Liver (tissue), 8 donors: ENCODE measurements at regions not wholly inside any gene's neighbourhood (a gene's known extent, or its start where the extent isn't known, plus 50 kb on each side); places are given as distances from the start of the nearest gene placed in this dataset.

Experiments
- DNase-seq: peaks from one replicate; pipeline ENCODE4 v3.0.0-alpha.2; 2017; ENCODE audit warnings: low spot score
- H3K27ac ChIP-seq, 2 donors: one replicate each; pipeline ENCODE4 v1.7.0; 2013; ENCODE audit warnings: inconsistent platforms in 2 of 2, low read length in 2 of 2, control low read depth in 1 of 2, low read depth in 1 of 2, mild to moderate bottlenecking in 1 of 2
- H3K27me3 ChIP-seq, 4 donors: one replicate each; pipeline versions ENCODE4 v1.6.1 to v1.7.0; 2013; ENCODE audit warnings: low read length in 3 of 4, inconsistent platforms in 1 of 4, mild to moderate bottlenecking in 1 of 4, moderate library complexity in 1 of 4; ENCODE audit not compliant: control insufficient read depth in 4 of 4, insufficient read depth in 4 of 4
- H3K36me3 ChIP-seq, 4 donors: one replicate each; pipeline versions ENCODE4 v1.6.1 to v1.7.0; 2013; ENCODE audit warnings: low read length in 3 of 4, mild to moderate bottlenecking in 3 of 4, low read depth in 1 of 4, moderate library complexity in 1 of 4; ENCODE audit not compliant: control insufficient read depth in 4 of 4, insufficient read depth in 3 of 4
- H3K4me1 ChIP-seq, 4 donors: one replicate each; pipeline versions ENCODE4 v1.6.1 to v1.7.0; 2013; ENCODE audit warnings: low read length in 3 of 4, mild to moderate bottlenecking in 3 of 4, moderate library complexity in 1 of 4; ENCODE audit not compliant: control insufficient read depth in 4 of 4, insufficient read depth in 4 of 4
- H3K4me3 ChIP-seq, 3 donors: one replicate each; pipeline versions ENCODE4 v1.6.1 to v1.7.0; 2013; ENCODE audit warnings: low read length in 3 of 3, control low read depth in 1 of 3, low read depth in 1 of 3, mild to moderate bottlenecking in 1 of 3
- H3K9ac ChIP-seq, 2 donors: one replicate each; pipeline ENCODE4 v1.7.0; 2013; ENCODE audit warnings: low read length in 2 of 2, mild to moderate bottlenecking in 2 of 2, moderate library complexity in 2 of 2, control low read depth in 1 of 2, low read depth in 1 of 2
- H3K9me3 ChIP-seq, 4 donors: one replicate each; pipeline versions ENCODE4 v1.6.1 to v1.7.0; 2013; ENCODE audit warnings: low read length in 3 of 4; ENCODE audit not compliant: control insufficient read depth in 4 of 4
- EGR1 ChIP-seq, 2 donors: IDR thresholded peaks; 2 replicates each; pipeline ENCODE4 v1.6.1; 2016 to 2018; ENCODE audit warnings: antibody characterized with exemption in 2 of 2, low read depth in 2 of 2
- FOXA1 ChIP-seq: IDR thresholded peaks from 2 replicates; pipeline ENCODE4 v1.6.1; 2016; ENCODE audit warnings: antibody characterized with exemption
- FOXA2 ChIP-seq: IDR thresholded peaks from 2 replicates; pipeline ENCODE4 v1.6.1; 2016; ENCODE audit warnings: antibody characterized with exemption
- GABPA ChIP-seq, 2 donors: IDR thresholded peaks in 1 of 2; conservative IDR thresholded peaks in 1 of 2; 2 replicates each; pipeline ENCODE4 v1.6.1; 2016; ENCODE audit warnings: antibody characterized with exemption in 2 of 2, mild to moderate bottlenecking in 1 of 2, moderate library complexity in 1 of 2
- HNF4A ChIP-seq, 2 donors: conservative IDR thresholded peaks; 2 replicates each; pipeline ENCODE4 v1.6.1; 2016; ENCODE audit warnings: antibody characterized with exemption in 2 of 2, mild to moderate bottlenecking in 2 of 2
- HNF4G ChIP-seq: IDR thresholded peaks from 2 replicates; pipeline ENCODE4 v1.6.1; 2016; ENCODE audit warnings: antibody characterized with exemption
- JUND ChIP-seq, 2 donors: IDR thresholded peaks; 2 replicates each; pipeline ENCODE4 v1.6.1; 2016; ENCODE audit warnings: antibody characterized with exemption in 2 of 2
- NR2F2 ChIP-seq: IDR thresholded peaks from 2 replicates; pipeline ENCODE4 v1.6.1; 2016; ENCODE audit warnings: antibody characterized with exemption
- RAD21 ChIP-seq, 2 donors: IDR thresholded peaks; 2 replicates each; pipeline ENCODE4 v1.6.1; 2016; ENCODE audit warnings: antibody characterized with exemption in 2 of 2, mild to moderate bottlenecking in 2 of 2
- RXRA ChIP-seq, 2 donors: IDR thresholded peaks; 2 replicates each; pipeline ENCODE4 v1.6.1; 2017 to 2018; ENCODE audit warnings: antibody characterized with exemption in 2 of 2, mild to moderate bottlenecking in 1 of 2
- SP1 ChIP-seq: IDR thresholded peaks from 2 replicates; pipeline ENCODE4 v1.6.1; 2018; ENCODE audit warnings: antibody characterized with exemption, mild to moderate bottlenecking
- TAF1 ChIP-seq: conservative IDR thresholded peaks from 2 replicates; pipeline ENCODE4 v1.6.1; 2016; ENCODE audit warnings: antibody characterized with exemption, mild to moderate bottlenecking
- YY1 ChIP-seq: IDR thresholded peaks from 2 replicates; pipeline ENCODE4 v1.6.1; 2016; ENCODE audit warnings: antibody characterized with exemption, mild to moderate bottlenecking
- whole genome bisulfite sequencing: extraction: QIAGEN DNeasy Blood & Tissue Kit; methylation state at CpG from one replicate; pipeline ENCODE4 v1.1.7; 2013; 5-methylcytosine and 5-hydroxymethylcytosine counted together
- TF ChIP-seq, protein P1 (sequence below): IDR thresholded peaks from 2 replicates; pipeline ENCODE4 v1.6.1; 2016; ENCODE audit warnings: antibody characterized with exemption
- TF ChIP-seq, protein P2 (sequence below): fragments of 150-350 bp; IDR thresholded peaks from 2 replicates; pipeline ENCODE4 v1.5.1; 2017; ENCODE audit warnings: improper control_type of control experiment, low read depth, low read length; ENCODE audit not compliant: missing input control
- TF ChIP-seq, protein P3 (sequence below): IDR thresholded peaks from 2 replicates; pipeline ENCODE4 v1.6.1; 2016; ENCODE audit warnings: antibody characterized with exemption
- TF ChIP-seq, protein P4 (sequence below): IDR thresholded peaks from 2 replicates; pipeline ENCODE4 v1.6.1; 2016; ENCODE audit warnings: antibody characterized with exemption
- TF ChIP-seq, protein P5 (sequence below): IDR thresholded peaks from 2 replicates; pipeline ENCODE4 v1.6.1; 2016; ENCODE audit warnings: antibody characterized with exemption, mild to moderate bottlenecking
- donor health status: healthy.
- donor health status: healthy.
- donor health status: healthy.
- donor health status: healthy.
- donor health status: healthy.

- TF ChIP-seq, protein P1, sequence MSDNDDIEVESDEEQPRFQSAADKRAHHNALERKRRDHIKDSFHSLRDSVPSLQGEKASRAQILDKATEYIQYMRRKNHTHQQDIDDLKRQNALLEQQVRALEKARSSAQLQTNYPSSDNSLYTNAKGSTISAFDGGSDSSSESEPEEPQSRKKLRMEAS, result no peak
- TF ChIP-seq HNF4G (no peak), NR2F2 (no peak), FOXA2 (no peak), RAD21 (IDR thresholded peaks at IDR 0.05) (no peak), YY1 (no peak), GABPA (IDR thresholded peaks at IDR 0.05 in 1 of 2, conservative IDR thresholded peaks at IDR 0.05 in 1 of 2) (no peak), HNF4A (conservative IDR thresholded peaks at IDR 0.05) (no peak), EGR1 (IDR thresholded peaks at IDR 0.05; ENCODE audit: low read depth in 2 of 2) (no peak), SP1 (no peak), FOXA1 (no peak), TAF1 (no peak), RXRA (IDR thresholded peaks at IDR 0.05) (no peak)
- TF ChIP-seq, protein P2, sequence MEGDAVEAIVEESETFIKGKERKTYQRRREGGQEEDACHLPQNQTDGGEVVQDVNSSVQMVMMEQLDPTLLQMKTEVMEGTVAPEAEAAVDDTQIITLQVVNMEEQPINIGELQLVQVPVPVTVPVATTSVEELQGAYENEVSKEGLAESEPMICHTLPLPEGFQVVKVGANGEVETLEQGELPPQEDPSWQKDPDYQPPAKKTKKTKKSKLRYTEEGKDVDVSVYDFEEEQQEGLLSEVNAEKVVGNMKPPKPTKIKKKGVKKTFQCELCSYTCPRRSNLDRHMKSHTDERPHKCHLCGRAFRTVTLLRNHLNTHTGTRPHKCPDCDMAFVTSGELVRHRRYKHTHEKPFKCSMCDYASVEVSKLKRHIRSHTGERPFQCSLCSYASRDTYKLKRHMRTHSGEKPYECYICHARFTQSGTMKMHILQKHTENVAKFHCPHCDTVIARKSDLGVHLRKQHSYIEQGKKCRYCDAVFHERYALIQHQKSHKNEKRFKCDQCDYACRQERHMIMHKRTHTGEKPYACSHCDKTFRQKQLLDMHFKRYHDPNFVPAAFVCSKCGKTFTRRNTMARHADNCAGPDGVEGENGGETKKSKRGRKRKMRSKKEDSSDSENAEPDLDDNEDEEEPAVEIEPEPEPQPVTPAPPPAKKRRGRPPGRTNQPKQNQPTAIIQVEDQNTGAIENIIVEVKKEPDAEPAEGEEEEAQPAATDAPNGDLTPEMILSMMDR, result no peak
- TF ChIP-seq, protein P3, sequence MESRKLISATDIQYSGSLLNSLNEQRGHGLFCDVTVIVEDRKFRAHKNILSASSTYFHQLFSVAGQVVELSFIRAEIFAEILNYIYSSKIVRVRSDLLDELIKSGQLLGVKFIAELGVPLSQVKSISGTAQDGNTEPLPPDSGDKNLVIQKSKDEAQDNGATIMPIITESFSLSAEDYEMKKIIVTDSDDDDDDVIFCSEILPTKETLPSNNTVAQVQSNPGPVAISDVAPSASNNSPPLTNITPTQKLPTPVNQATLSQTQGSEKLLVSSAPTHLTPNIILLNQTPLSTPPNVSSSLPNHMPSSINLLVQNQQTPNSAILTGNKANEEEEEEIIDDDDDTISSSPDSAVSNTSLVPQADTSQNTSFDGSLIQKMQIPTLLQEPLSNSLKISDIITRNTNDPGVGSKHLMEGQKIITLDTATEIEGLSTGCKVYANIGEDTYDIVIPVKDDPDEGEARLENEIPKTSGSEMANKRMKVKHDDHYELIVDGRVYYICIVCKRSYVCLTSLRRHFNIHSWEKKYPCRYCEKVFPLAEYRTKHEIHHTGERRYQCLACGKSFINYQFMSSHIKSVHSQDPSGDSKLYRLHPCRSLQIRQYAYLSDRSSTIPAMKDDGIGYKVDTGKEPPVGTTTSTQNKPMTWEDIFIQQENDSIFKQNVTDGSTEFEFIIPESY, result no peak
- TF ChIP-seq, protein P4, sequence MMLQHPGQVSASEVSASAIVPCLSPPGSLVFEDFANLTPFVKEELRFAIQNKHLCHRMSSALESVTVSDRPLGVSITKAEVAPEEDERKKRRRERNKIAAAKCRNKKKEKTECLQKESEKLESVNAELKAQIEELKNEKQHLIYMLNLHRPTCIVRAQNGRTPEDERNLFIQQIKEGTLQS, result no peak
These were observed 633.1 kb downstream of the BCL11A start for GRCh38 chr2:59920307-59920706.

DNA sequence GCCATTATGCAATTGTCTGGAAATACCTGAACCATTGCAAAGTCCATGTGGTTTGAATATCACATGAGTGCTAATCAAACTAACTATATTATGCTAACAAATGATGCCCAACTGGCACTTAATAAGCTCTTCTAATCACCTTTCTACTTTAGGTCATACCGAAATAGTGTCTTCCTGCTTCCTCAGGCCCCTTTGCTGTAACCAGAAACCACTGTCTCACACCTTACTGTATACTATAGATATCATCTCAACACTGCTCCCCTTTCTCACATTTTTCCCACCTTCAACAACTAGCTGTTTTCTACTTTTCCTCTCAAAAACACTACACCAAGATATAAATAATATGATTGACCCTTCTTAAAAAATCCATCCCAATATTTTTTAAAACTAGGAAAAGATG lies 633.9 kb downstream of the BCL11A start:
- 59% methylated on average over 1 of the region's 1 CpG for whole genome bisulfite sequencing
- Histone ChIP-seq H3K9me3 (no peaks in the 10 kb centered on the region), H3K4me3 (no peak overlapping the region), H3K27ac (no peak overlapping the region), H3K36me3 (no peaks in the 10 kb centered on the region), H3K27me3 (no peaks in the 10 kb centered on the region), H3K4me1 (no peaks in the 10 kb centered on the region), H3K9ac (no peak overlapping the region)
- TF ChIP-seq FOXA1 (no peak), RAD21 (IDR thresholded peaks at IDR 0.05) (no peak), SP1 (no peak), JUND (IDR thresholded peaks at IDR 0.05) (no peak), EGR1 (IDR thresholded peaks at IDR 0.05; ENCODE audit: low read depth in 2 of 2) (no peak), FOXA2 (no peak), RXRA (IDR thresholded peaks at IDR 0.05) (no peak), NR2F2 (no peak), HNF4A (conservative IDR thresholded peaks at IDR 0.05) (no peak), TAF1 (no peak), HNF4G (no peak), GABPA (IDR thresholded peaks at IDR 0.05 in 1 of 2, conservative IDR thresholded peaks at IDR 0.05 in 1 of 2) (no peak), YY1 (no peak)
- TF ChIP-seq, protein P1, result no peak
- TF ChIP-seq, protein P3, result no peak
- TF ChIP-seq, protein P2, result no peak
- TF ChIP-seq, protein P5, sequence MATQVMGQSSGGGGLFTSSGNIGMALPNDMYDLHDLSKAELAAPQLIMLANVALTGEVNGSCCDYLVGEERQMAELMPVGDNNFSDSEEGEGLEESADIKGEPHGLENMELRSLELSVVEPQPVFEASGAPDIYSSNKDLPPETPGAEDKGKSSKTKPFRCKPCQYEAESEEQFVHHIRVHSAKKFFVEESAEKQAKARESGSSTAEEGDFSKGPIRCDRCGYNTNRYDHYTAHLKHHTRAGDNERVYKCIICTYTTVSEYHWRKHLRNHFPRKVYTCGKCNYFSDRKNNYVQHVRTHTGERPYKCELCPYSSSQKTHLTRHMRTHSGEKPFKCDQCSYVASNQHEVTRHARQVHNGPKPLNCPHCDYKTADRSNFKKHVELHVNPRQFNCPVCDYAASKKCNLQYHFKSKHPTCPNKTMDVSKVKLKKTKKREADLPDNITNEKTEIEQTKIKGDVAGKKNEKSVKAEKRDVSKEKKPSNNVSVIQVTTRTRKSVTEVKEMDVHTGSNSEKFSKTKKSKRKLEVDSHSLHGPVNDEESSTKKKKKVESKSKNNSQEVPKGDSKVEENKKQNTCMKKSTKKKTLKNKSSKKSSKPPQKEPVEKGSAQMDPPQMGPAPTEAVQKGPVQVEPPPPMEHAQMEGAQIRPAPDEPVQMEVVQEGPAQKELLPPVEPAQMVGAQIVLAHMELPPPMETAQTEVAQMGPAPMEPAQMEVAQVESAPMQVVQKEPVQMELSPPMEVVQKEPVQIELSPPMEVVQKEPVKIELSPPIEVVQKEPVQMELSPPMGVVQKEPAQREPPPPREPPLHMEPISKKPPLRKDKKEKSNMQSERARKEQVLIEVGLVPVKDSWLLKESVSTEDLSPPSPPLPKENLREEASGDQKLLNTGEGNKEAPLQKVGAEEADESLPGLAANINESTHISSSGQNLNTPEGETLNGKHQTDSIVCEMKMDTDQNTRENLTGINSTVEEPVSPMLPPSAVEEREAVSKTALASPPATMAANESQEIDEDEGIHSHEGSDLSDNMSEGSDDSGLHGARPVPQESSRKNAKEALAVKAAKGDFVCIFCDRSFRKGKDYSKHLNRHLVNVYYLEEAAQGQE, result no peak
- TF ChIP-seq, protein P4, result no peak
- DNase-seq, result no peak

More at GRCh38 chr2:59920307-59920706, 633.1 kb downstream of the BCL11A start:
- Histone ChIP-seq H3K9ac (no peak overlapping the region), H3K9me3 (no peaks in the 10 kb centered on the region), H3K4me3 (no peak overlapping the region), H3K4me1 (no peaks in the 10 kb centered on the region), H3K36me3 (no peaks in the 10 kb centered on the region), H3K27ac (no peak overlapping the region), H3K27me3 (no peaks in the 10 kb centered on the region)
- no peak for DNase-seq
- 59% methylated on average over 4 of the region's 4 CpGs for WGBS
